Inflammatory macrophage treated with lipopolysaccharide for 4 hours (primary cell): ENCODE measurements at regions not wholly inside any gene's neighbourhood (a gene's known extent, or its start where the extent isn't known, plus 50 kb on each side); places are given as distances from the start of the nearest gene placed in this dataset.
A peak's percentile ranks its signal among the peaks of the same experiment; 100 is the strongest.
"Not testable (repeated sequence)": the region's sequence is repeated elsewhere in the genome, so short reads cannot be mapped to it uniquely, and the experiment has no call there.

ENCODE experiments used
- DNase-seq: peaks from one replicate; pipeline ENCODE4 v3.0.0-alpha.2; 2020

GRCh38 chr3:4077950-4078349, 225.2 kb upstream of the SETMAR start:
- DNase-seq, result no peak

GRCh38 chr3:4078903-4079302, 224.3 kb upstream of the SETMAR start:
- DNase-seq, result no peak

DNA sequence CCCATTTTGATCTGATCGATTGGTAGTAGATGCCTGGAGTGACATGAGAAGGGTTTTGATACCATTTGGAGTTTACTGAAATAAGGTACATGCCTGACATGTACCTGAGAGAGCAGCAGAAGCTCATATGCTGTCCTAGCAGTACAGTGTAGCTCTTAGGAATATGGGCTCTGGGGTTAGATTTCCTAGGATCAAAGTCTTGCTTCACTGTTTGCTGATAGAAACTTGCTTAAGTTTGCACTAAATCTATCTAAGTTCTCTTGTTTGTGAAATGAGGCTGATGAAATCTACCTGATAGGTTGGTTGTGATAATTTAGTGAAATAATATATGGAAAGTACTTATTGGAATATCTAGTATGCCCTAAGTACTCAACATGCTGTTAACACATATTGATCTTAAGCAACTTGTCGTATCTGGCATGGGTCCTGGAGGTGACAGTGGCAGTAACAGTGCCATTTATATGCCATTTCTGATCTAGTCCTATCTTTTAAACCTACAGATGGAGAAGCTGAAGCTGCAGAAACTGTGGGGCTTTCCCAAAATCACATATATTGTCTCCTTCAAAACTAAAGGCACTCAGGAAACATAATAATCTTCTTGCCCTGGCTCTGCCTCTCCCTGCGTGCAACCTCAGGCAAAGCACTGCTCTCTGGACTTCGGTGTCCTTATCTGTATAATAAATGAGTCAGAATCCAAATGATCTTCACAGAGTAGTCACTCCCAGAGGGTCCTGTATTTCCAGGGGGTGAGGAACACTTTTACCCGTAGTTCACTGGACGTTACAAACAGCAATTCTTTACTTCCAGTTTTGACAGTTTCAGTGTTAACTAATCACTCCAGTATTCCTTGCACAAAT, 223.6 kb upstream of the SETMAR start:
- DNase-seq, result no peak

- no peak for DNase-seq
These were observed 219.7 kb upstream of the SETMAR start for GRCh38 chr3:4083225-4084015.

DNA sequence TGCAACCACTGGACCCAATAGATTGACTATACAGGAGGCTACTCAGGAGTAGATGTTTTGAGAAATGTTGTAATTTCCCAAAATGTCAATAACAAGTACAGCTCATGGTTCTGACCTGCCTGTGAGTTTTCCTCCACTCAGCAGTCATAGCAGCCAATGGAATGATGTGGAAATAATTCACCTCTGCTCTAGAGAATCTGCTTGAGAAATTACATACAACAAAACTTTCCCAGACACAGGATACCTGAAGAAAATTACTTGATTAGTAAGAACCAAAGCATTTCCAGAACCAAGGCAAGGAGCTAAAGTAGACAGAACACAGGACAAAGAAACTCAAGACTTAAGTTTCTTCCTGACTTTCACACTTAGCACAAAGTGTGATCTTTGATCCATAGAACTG, 218.9 kb upstream of the SETMAR start:
- no peak for DNase-seq

GRCh38 chr3:4086662-4087061, 216.5 kb upstream of the SETMAR start:
- not testable (repeated sequence) for DNase-seq

DNA sequence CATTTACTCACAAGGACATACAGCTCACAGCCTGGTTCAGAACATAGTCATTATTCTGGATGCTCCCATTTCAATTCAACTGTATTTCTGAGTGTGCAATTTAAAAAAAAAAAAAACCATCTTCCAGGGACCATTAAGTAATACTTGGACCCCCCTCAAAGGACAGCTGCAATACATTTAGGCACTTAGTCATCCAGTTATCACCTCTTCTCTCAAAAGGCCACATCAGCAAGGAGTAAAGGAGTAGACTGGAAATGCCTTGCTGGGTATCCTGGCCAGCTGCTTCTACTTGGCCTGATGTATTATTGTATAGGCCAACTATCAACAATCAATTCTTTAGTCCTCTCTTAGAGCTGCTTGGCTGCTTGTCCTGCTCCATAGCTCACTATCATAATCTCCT, 211.4 kb upstream of the SETMAR start:
- no peak for DNase-seq

GRCh38 chr3:4097801-4098200, 205.4 kb upstream of the SETMAR start:
- DNase-seq, result no peak

GRCh38 chr3:4099607-4100006, 203.6 kb upstream of the SETMAR start:
- no peak for DNase-seq

GRCh38 chr3:4107430-4107829, 195.7 kb upstream of the SETMAR start:
- no peak for DNase-seq

DNA sequence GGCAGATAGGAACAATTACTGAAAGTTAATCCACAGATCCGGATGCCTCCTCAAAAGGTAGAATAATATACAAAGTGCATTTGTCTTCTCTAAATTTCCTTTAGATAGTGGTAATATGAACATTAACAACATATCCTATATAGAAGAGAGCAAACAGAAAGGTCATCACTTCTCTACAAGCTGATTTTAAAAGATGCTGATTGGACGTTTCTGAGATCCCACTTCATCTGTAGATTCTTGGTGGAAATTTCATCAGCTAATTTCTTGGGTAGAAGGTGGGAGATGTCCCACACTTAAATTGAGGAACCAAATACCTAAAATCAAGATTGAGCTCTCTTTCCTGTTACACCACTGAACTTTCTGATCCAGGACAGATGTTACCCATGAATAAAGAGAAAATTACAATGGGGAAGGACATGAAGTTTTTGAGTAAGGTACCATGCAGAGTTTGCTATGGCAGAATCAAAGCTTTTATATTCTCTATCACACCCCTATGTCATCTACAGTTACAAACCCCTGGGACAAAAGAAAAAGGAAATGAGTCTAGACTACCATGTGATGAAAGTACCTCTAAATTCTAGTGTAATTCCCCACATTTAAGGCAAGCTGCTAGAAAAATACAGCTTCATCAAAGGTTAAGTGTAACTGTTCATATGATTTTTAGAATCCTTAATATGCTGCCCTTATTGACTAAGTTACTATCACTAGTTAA, 189.2 kb upstream of the SETMAR start:
- no peak for DNase-seq

DNA sequence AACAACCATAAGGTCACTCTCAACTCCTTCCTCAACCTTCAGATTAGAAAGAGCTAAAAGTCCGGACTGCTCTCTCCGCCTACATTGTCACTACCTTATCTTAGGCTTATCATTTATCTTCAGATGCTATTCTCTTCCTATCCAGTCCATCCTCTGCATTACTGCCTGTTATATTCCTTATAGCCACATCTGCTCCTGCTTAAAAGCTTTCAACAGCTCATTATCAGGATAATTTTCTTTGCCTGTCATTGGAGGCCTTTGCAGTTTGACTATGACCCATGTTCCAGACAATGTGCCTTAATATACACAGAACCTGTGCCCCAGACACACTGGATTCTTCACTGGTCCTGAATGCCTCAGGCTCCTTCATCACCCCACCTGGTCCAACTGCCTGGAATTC, 184.1 kb upstream of the SETMAR start:
- no peak for DNase-seq

DNA sequence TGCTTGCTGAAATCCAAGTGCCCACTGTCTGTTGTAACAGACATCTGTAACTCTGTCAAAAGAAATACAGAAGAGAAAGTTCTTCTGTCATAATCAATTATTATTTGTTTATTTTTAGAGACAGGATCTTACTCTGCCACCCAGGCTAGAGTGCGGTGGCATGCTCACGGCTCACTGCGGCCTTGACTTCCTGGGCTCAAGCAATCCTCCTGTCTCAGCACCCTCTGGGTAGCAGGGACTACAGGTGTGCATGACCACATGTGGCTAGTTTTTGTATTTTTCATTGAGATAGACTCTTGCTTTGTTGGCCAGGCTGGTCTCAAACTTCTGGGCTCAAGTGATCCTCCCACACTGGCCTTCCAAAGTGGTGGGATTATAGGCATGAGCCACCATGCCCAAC, 177.6 kb upstream of the SETMAR start:
- DNase-seq, result no peak

GRCh38 chr3:4138150-4138785, 164.9 kb upstream of the SETMAR start:
- DNase-seq, result no peak

DNA sequence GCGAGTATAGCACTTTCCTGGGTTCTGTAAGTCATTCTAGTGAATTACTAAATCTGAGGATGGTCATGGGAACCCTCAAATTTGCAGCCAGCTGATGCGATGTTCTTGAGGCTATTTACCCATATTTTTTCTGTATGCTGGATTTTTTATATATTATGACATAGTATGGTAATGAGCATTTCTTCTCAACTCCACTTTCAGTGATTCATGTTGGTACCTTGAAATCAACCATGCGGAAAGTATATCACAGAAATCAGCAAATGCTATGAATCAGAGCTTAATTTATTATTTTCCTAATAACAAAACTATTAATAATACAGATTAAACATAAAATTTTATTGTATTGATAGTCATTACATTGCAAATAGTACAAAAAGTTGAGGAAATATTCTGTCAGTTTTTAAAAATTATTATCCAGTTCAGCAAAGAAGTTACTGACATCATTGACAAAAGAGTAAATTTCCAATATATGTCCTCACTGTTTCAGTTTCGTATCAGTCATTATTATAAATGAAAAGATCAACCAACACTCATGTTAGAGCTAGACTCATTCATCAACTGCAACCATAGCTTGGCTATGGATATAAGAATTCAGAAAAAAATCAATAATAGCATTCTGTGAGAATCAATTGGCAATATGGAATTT, 164.3 kb upstream of the SETMAR start:
- no peak for DNase-seq

GRCh38 chr3:4139462-4140140, 163.6 kb upstream of the SETMAR start:
- DNase-seq, result no peak

DNA sequence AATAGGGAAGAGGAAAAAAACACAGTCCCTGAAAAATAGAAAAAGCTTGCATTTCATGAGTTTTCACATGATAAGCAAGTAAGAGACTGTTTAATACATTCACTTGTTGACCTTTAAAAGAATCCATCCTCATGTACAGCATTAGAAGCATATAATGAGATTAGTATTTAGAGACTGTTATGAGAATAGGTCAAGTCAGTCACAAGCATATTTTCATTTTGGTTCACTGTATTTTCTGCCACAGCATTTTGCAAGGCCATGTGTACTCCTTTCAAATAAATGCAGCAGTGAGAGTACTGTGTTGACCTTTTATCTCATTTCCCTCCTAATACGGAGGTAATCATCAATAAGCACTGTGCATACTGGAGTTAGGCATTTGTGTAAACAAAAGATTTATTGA, 162.2 kb upstream of the SETMAR start:
- no peak for DNase-seq

GRCh38 chr3:4147556-4148118, 155.5 kb upstream of the SETMAR start:
- no peak for DNase-seq

- peak; percentile 21 for DNase-seq
These were observed 153.9 kb upstream of the SETMAR start for GRCh38 chr3:4149296-4149695.

GRCh38 chr3:4150816-4151215, 152.4 kb upstream of the SETMAR start:
- DNase-seq, result no peak

DNA sequence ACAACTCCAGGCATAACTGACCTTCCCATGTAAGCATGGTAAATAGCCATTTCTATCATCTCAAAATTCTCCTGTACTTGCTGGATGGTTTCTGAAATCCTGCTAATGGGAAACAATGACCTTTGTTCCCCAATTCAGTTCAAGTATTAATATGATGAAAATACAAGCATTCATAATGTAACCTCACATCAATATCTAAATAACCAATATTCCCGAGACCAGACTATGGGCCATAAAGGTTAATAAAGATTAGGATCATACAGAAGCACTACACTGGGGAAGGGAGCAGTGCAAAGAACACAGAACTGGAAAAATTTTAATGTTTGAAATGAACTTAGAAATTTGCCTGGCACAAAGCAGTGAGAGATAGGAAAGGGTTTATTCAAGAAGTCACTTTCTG, 151.3 kb upstream of the SETMAR start:
- DNase-seq, result no peak

GRCh38 chr3:4153771-4154170, 149.4 kb upstream of the SETMAR start:
- DNase-seq, result no peak
